GM12892 (cell line): ENCODE measurements at regions not wholly inside any gene's neighbourhood (a gene's known extent, or its start where the extent isn't known, plus 50 kb on each side); places are given as distances from the start of the nearest gene placed in this dataset.

Source experiments
- POLR2A ChIP-seq: IDR thresholded peaks from 2 replicates; pipeline ENCODE4 v1.6.1; 2011; ENCODE audit warnings: low read depth, low read length, control low read depth
- POLR2AphosphoS5 ChIP-seq: IDR thresholded peaks from 2 replicates; pipeline ENCODE4 v1.6.1; 2011; ENCODE audit warnings: low read depth, low read length, control low read depth

- TF ChIP-seq POLR2A (no peak), POLR2AphosphoS5 (no peak)
Measured at GRCh38 chr3:74122281-74122680, 492.2 kb downstream of the CNTN3 start.
